ENCODE measurements at regions not wholly inside any gene's neighbourhood (a gene's known extent, or its start where the extent isn't known, plus 50 kb on each side); places are given as distances from the start of the nearest gene placed in this dataset.

DNA sequence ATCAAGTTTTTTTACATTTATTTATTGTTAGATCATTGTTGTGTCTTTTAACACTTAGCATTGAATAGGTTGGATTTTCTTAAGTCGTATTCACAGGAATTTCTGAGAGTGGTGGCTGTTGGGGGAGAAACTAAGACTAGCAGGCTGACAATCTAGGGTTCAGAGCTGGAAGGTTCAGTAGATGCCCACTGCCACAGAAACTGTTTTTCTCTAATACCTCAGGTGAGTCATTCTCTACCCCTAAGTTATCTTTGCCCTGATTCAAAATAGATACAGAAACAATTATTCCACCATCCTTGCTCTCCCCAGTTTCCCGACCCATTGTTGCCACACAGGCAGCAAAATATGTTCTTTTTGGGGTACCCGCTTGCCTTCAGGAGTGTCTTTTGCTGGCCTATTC, 870.8 kb upstream of the ID2 start:
- H3K79me2 ChIP-seq (ENCODE audit: low read length), result no peaks in the 10 kb centered on the region
- H3K27me3 ChIP-seq (replicated peaks; ENCODE audit: insufficient read depth, low read length), result no peaks in the 10 kb centered on the region
- no peak overlapping the region for H3K4me3 ChIP-seq (ENCODE audit: low read length)
- H3K9me3 ChIP-seq (replicated peaks; ENCODE audit: insufficient read depth, low read length), result no peaks in the 10 kb centered on the region
- no peaks in the 10 kb centered on the region for H3K36me3 ChIP-seq (replicated peaks; ENCODE audit: insufficient read depth, low read length)
- no peaks in the 10 kb centered on the region for H3K9me2 ChIP-seq (replicated peaks; ENCODE audit: insufficient read depth, low read length)
- H4K20me1 ChIP-seq (ENCODE audit: insufficient read depth, low read length), result no peaks in the 10 kb centered on the region
- H2AFZ ChIP-seq (ENCODE audit: low read length), result no peak overlapping the region
- H3K27ac ChIP-seq (ENCODE audit: low read length), result no peak overlapping the region
- H3F3A ChIP-seq (ENCODE audit: insufficient read depth, low read length), result no peaks in the 10 kb centered on the region
- H3K4me2 ChIP-seq (ENCODE audit: low read depth, low read length), result no peak overlapping the region
- H3K4me1 ChIP-seq (ENCODE audit: low read length), result no peaks in the 10 kb centered on the region
- no peak for DNase-seq
- no peak overlapping the region for H3K9ac ChIP-seq (ENCODE audit: low read length)
- no peak for TF ChIP-seq EZH2phosphoT487 (IDR thresholded peaks at IDR 0.05; ENCODE audit: low read length)
- TF ChIP-seq, protein P1, sequence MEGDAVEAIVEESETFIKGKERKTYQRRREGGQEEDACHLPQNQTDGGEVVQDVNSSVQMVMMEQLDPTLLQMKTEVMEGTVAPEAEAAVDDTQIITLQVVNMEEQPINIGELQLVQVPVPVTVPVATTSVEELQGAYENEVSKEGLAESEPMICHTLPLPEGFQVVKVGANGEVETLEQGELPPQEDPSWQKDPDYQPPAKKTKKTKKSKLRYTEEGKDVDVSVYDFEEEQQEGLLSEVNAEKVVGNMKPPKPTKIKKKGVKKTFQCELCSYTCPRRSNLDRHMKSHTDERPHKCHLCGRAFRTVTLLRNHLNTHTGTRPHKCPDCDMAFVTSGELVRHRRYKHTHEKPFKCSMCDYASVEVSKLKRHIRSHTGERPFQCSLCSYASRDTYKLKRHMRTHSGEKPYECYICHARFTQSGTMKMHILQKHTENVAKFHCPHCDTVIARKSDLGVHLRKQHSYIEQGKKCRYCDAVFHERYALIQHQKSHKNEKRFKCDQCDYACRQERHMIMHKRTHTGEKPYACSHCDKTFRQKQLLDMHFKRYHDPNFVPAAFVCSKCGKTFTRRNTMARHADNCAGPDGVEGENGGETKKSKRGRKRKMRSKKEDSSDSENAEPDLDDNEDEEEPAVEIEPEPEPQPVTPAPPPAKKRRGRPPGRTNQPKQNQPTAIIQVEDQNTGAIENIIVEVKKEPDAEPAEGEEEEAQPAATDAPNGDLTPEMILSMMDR (IDR thresholded peaks at IDR 0.05; ENCODE audit: low read length), result no peak
- no peak for TF ChIP-seq EZH2 (optimal IDR thresholded peaks at IDR 0.05; ENCODE audit: low read depth, low read length)

DNA sequence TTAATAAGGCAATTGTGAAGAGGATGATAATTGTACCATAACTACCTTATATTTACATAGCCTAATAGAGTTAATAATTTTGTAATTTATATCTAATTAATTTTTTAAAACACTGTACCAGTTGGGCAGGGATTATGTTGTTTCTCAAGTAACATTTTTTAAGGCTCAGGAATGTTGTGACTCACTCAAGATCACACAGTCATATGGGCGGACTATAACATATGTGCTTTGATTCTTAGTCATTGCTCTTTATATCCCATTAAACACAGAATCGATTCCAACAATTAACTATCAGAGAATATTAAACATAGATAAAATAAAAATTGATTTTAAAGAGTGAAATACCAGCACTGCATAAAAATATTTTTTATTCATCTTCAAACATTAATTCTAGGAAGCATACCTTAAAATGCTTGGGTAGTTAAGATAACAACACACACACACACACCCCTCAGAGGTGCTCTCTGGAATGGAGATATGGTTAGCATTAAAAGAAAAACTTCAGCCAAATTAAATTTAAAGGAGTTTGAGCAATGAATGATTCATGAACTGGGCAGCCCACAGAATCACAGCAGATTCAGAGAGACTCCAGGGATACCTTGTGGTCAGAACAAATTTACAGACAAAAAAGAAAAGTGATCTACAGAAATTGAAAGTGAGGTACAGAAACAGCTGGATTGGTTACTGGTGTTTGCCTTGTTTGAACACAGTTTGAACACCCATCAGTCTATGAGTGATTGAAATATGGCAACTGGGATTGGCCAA, 869.4 kb upstream of the ID2 start:
- H3K27me3 ChIP-seq (replicated peaks; ENCODE audit: insufficient read depth, low read length), result no peaks in the 10 kb centered on the region
- H3K4me3 ChIP-seq (ENCODE audit: low read length), result no peak overlapping the region
- no peaks in the 10 kb centered on the region for H3K4me1 ChIP-seq (ENCODE audit: low read length)
- H3K9me2 ChIP-seq (replicated peaks; ENCODE audit: insufficient read depth, low read length), result no peaks in the 10 kb centered on the region
- no peaks in the 10 kb centered on the region for H3K79me2 ChIP-seq (ENCODE audit: low read length)
- H2AFZ ChIP-seq (ENCODE audit: low read length), result no peak overlapping the region
- no peak overlapping the region for H3K9ac ChIP-seq (ENCODE audit: low read length)
- H3K36me3 ChIP-seq (replicated peaks; ENCODE audit: insufficient read depth, low read length), result no peaks in the 10 kb centered on the region
- DNase-seq, result no peak
- H4K20me1 ChIP-seq (ENCODE audit: insufficient read depth, low read length), result no peaks in the 10 kb centered on the region
- H3K4me2 ChIP-seq (ENCODE audit: low read depth, low read length), result no peak overlapping the region
- no peaks in the 10 kb centered on the region for H3K9me3 ChIP-seq (replicated peaks; ENCODE audit: insufficient read depth, low read length)
- no peak overlapping the region for H3K27ac ChIP-seq (ENCODE audit: low read length)
- TF ChIP-seq, protein P1 (IDR thresholded peaks at IDR 0.05; ENCODE audit: low read length), result no peak
- TF ChIP-seq EZH2phosphoT487 (IDR thresholded peaks at IDR 0.05; ENCODE audit: low read length), result no peak
- no peaks in the 10 kb centered on the region for H3F3A ChIP-seq (ENCODE audit: insufficient read depth, low read length)

- Histone ChIP-seq H3K27ac (ENCODE audit: low read length) (no peak overlapping the region), H2AFZ (ENCODE audit: low read length) (no peak overlapping the region), H3F3A (ENCODE audit: insufficient read depth, low read length) (no peaks in the 10 kb centered on the region), H4K20me1 (ENCODE audit: insufficient read depth, low read length) (no peaks in the 10 kb centered on the region), H3K79me2 (ENCODE audit: low read length) (no peaks in the 10 kb centered on the region), H3K4me2 (ENCODE audit: low read depth, low read length) (no peak overlapping the region), H3K9me2 (replicated peaks; ENCODE audit: insufficient read depth, low read length) (no peaks in the 10 kb centered on the region), H3K27me3 (replicated peaks; ENCODE audit: insufficient read depth, low read length) (no peaks in the 10 kb centered on the region), H3K9me3 (replicated peaks; ENCODE audit: insufficient read depth, low read length) (no peaks in the 10 kb centered on the region), H3K36me3 (replicated peaks; ENCODE audit: insufficient read depth, low read length) (no peaks in the 10 kb centered on the region), H3K9ac (ENCODE audit: low read length) (no peak overlapping the region), H3K4me3 (ENCODE audit: low read length) (no peak overlapping the region), H3K4me1 (ENCODE audit: low read length) (no peaks in the 10 kb centered on the region)
- DNase-seq, result no peak
- TF ChIP-seq, protein P1 (IDR thresholded peaks at IDR 0.05; ENCODE audit: low read length), result no peak
Measured at GRCh38 chr2:7813541-7814292, 868.1 kb upstream of the ID2 start.
